Coronary artery (tissue), 2 donors: ENCODE measurements at regions not wholly inside any gene's neighbourhood (a gene's known extent, or its start where the extent isn't known, plus 50 kb on each side); places are given as distances from the start of the nearest gene placed in this dataset.

Experiments
- DNase-seq: peaks from one replicate; pipeline ENCODE4 v3.0.0-alpha.2; 2017; ENCODE audit warnings: low spot score
- H3K27ac ChIP-seq, 2 donors: fragments of 200-600 bp; sonication (generic); one replicate each; pipeline ENCODE4 v1.5.1; 2016 to 2019
- H3K4me3 ChIP-seq: fragments of 200-600 bp; sonication (generic); 2 replicates; pipeline ENCODE4 v1.5.1; 2016; ENCODE audit warnings: mild to moderate bottlenecking, moderate library complexity
- CTCF ChIP-seq: fragments of 200-600 bp; sonication (generic); IDR thresholded peaks from one replicate; pipeline ENCODE4 v1.5.1; 2019; ENCODE audit warnings: antibody characterized with exemption

- H3K4me3 ChIP-seq = no peak overlapping the region
- H3K27ac ChIP-seq = no peak overlapping the region
- no peak for DNase-seq
- no peak for TF ChIP-seq CTCF
Observed at GRCh38 chr12:77496714-77497113, 334.0 kb upstream of the NAV3 start.

- no peak overlapping the region for H3K4me3 ChIP-seq
- H3K27ac ChIP-seq = no peak overlapping the region
- no peak for DNase-seq
- TF ChIP-seq CTCF = no peak
Observed at GRCh38 chr12:77494296-77494695, 336.4 kb upstream of the NAV3 start.

GRCh38 chr12:77493302-77494168, 337.2 kb upstream of the NAV3 start:
- Histone ChIP-seq H3K4me3 (no peak overlapping the region), H3K27ac (no peak overlapping the region)
- no peak for DNase-seq
- no peak for TF ChIP-seq CTCF

DNA sequence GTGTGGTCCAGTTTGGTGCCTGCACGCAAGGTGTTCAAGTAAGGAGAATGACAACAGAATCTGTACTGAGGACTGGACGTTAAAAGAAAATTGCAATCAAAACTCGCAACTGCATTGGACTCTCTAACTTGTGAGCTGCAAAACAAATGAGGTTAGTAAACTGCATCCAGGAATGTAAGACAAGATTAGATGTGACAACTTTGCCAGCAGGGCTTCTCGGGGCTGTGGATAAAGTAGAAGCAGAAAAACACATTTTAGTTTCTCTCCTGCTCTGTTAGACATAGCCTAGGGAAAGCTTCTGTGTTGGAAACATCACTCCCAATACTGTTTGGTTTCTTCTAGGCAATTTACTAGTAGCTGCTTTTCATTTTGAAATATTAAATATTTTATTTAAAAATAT, 338.2 kb upstream of the NAV3 start:
- no peak for TF ChIP-seq CTCF
- Histone ChIP-seq H3K27ac (no peak overlapping the region), H3K4me3 (no peak overlapping the region)
- DNase-seq = no peak

DNA sequence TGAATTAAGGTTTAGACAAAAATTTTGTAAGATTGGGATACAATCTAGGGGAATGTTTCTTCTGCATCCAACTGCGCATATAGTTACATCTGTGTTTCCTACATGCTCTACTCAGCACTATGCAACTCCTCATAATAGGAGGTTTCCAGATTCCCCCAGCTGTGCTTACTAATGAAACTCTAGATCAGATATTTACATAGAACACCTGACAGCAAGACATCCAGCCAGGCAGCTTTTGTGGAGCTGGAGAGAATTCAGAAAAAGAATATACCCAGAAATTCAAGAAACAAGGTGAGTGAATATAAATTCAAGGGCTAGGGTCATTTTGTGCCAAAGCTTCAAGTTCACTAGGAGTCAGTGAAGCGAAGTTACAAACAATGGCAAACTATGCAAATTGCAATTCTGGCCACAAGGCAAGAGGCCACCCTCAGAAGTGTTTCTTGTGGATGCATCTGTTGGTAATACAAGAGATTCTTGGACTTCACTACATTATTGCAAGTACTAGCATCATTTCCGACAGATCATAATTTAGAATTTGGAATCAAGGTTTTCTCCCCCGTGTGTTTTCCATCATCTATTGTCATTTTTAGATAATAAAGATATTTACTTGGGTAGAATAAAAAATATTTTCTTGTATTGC, 341.2 kb upstream of the NAV3 start:
- H3K4me3 ChIP-seq = no peak overlapping the region
- TF ChIP-seq CTCF = no peak
- no peak overlapping the region for H3K27ac ChIP-seq
- DNase-seq = no peak

GRCh38 chr12:77488041-77488620, 342.6 kb upstream of the NAV3 start:
- no peak overlapping the region for H3K27ac ChIP-seq
- no peak for TF ChIP-seq CTCF
- H3K4me3 ChIP-seq = no peak overlapping the region
- no peak for DNase-seq
